ENCODE measurements at regions not wholly inside any gene's neighbourhood (a gene's known extent, or its start where the extent isn't known, plus 50 kb on each side); places are given as distances from the start of the nearest gene placed in this dataset.

DNA sequence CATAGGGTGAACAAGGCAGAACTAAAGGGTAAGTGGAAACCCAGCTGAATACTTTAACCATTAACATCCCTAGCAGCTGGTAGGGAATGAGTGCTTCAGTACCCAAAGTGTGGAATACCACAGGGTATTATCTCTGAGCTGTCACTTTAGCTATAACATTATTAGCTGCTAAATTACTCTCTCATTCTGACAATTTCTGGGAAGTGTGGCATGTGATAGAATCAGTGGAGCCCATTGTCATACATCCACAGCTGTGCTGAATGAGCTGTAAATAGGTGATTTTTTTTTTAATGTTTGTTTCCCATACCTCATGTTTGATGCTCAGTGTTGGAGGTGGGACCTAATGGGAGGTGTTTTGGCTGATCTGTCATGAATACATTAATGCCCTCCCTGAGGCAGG, 894.3 kb downstream of the DIPK2A start:
- no peak overlapping the region for H2AFZ ChIP-seq (ENCODE audit: insufficient read depth, low read depth, low read length, poor library complexity, severe bottlenecking)
- Mint-ChIP-seq H3K27me3 (ENCODE audit: low read depth in 3 of 3) (peaks cover 0 to 4% (median 0%) of the 10 kb centered on the region in 3 donors), H3K27ac (no peak overlapping the region), H3K9me3 (peaks cover 0 to 5% (median 0%) of the 10 kb centered on the region in 7 donors), H3K4me3 (no peak overlapping the region), H3K36me3 (no peaks in the 10 kb centered on the region), H3K4me1 (peaks cover 12% of the 10 kb centered on the region)
- H3K4me3 ChIP-seq (replicated peaks in 1 of 3; ENCODE audit: low read depth in 2 of 3, low read length in 3 of 3): no peak overlapping the region
- H3K4me2 ChIP-seq (replicated peaks; ENCODE audit: extremely low read depth, low read length, poor library complexity, severe bottlenecking): peak overlapping the region; percentile 14
- intact Hi-C loops (cut with micrococcal nuclease): no loop called here
- H3K9ac ChIP-seq (ENCODE audit: insufficient read depth, low read length, poor library complexity, severe bottlenecking): no peak overlapping the region
- no peak overlapping the region for H3K27ac ChIP-seq (ENCODE audit: low read depth in 1 of 2, low read length in 2 of 2)
- H3K27me3 ChIP-seq (ENCODE audit: control insufficient read depth in 2 of 2, insufficient read depth in 2 of 2, low read length in 2 of 2): no peaks in the 10 kb centered on the region
- no peak for DNase-seq
- no peaks in the 10 kb centered on the region for H3K79me2 ChIP-seq (ENCODE audit: insufficient read depth, low read length)
- H3K36me3 ChIP-seq (replicated peaks in 1 of 2; ENCODE audit: control insufficient read depth in 1 of 2, insufficient read depth in 2 of 2, low read length in 2 of 2): no peaks in the 10 kb centered on the region
- TF ChIP-seq, protein P1, sequence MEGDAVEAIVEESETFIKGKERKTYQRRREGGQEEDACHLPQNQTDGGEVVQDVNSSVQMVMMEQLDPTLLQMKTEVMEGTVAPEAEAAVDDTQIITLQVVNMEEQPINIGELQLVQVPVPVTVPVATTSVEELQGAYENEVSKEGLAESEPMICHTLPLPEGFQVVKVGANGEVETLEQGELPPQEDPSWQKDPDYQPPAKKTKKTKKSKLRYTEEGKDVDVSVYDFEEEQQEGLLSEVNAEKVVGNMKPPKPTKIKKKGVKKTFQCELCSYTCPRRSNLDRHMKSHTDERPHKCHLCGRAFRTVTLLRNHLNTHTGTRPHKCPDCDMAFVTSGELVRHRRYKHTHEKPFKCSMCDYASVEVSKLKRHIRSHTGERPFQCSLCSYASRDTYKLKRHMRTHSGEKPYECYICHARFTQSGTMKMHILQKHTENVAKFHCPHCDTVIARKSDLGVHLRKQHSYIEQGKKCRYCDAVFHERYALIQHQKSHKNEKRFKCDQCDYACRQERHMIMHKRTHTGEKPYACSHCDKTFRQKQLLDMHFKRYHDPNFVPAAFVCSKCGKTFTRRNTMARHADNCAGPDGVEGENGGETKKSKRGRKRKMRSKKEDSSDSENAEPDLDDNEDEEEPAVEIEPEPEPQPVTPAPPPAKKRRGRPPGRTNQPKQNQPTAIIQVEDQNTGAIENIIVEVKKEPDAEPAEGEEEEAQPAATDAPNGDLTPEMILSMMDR (IDR thresholded peaks at IDR 0.05): no peak
- H3K4me1 ChIP-seq (ENCODE audit: control insufficient read depth in 1 of 2, insufficient read depth in 2 of 2, low read length in 2 of 2): peaks cover 11 to 12% of the 10 kb centered on the region in 2 donors
- H4K20me1 ChIP-seq (ENCODE audit: insufficient read depth, low read length): no peaks in the 10 kb centered on the region
- H3K9me3 ChIP-seq (replicated peaks in 1 of 2; ENCODE audit: control insufficient read depth in 1 of 2, insufficient read depth in 1 of 2, low read length in 2 of 2): no peaks in the 10 kb centered on the region

DNA sequence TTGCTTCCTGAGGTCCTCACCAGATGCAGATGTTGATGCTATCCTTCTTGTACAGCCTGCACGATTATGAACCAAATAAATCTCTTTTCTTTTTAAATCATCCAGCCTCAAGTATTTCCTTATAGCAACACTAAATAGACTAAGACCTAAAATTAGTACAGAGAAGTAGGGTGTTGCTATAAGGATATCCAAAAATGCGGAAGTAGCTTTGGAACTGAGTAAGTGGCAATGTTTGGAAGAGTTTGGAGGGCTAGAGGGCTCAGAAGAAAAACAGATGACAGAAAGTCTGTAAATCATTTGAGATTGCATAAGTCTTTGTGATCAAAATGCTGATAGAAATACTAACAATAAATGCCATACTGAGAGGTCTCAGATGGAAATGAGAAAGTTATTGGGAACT, 894.9 kb downstream of the DIPK2A start:
- H3K4me3 Mint-ChIP-seq: peak overlapping the region in 1 of 2 donors; percentile 52
- no peaks in the 10 kb centered on the region for H3K27me3 ChIP-seq (ENCODE audit: control insufficient read depth in 2 of 2, insufficient read depth in 2 of 2, low read length in 2 of 2)
- peaks cover 12% of the 10 kb centered on the region for H3K4me1 Mint-ChIP-seq
- H3K9me3 ChIP-seq (replicated peaks in 1 of 2; ENCODE audit: control insufficient read depth in 1 of 2, insufficient read depth in 1 of 2, low read length in 2 of 2): no peaks in the 10 kb centered on the region
- WGBS (ENCODE audit: insufficient coverage): no CpG with 5 or more reads among the region's 2 CpGs
- TF ChIP-seq, protein P1 (IDR thresholded peaks at IDR 0.05): no peak
- H3K27ac Mint-ChIP-seq: no peak overlapping the region
- H4K20me1 ChIP-seq (ENCODE audit: insufficient read depth, low read length): no peaks in the 10 kb centered on the region
- H3K9ac ChIP-seq (ENCODE audit: insufficient read depth, low read length, poor library complexity, severe bottlenecking): no peak overlapping the region
- no peaks in the 10 kb centered on the region for H3K36me3 ChIP-seq (replicated peaks in 1 of 2; ENCODE audit: control insufficient read depth in 1 of 2, insufficient read depth in 2 of 2, low read length in 2 of 2)
- no peaks in the 10 kb centered on the region for H3K36me3 Mint-ChIP-seq
- peaks cover 11 to 12% of the 10 kb centered on the region in 2 donors for H3K4me1 ChIP-seq (ENCODE audit: control insufficient read depth in 1 of 2, insufficient read depth in 2 of 2, low read length in 2 of 2)
- peaks cover 0 to 5% (median 0%) of the 10 kb centered on the region in 7 donors for H3K9me3 Mint-ChIP-seq
- H2AFZ ChIP-seq (ENCODE audit: insufficient read depth, low read depth, low read length, poor library complexity, severe bottlenecking): no peak overlapping the region
- peaks cover 0 to 4% (median 0%) of the 10 kb centered on the region in 3 donors for H3K27me3 Mint-ChIP-seq (ENCODE audit: low read depth in 3 of 3)
- H3K4me3 ChIP-seq (replicated peaks in 1 of 3; ENCODE audit: low read depth in 2 of 3, low read length in 3 of 3): no peak overlapping the region
- peak overlapping the region; percentile 14 for H3K4me2 ChIP-seq (replicated peaks; ENCODE audit: extremely low read depth, low read length, poor library complexity, severe bottlenecking)
- no peaks in the 10 kb centered on the region for H3K79me2 ChIP-seq (ENCODE audit: insufficient read depth, low read length)
- intact Hi-C loops (cut with micrococcal nuclease): no loop called here
- H3K27ac ChIP-seq (ENCODE audit: low read depth in 1 of 2, low read length in 2 of 2): no peak overlapping the region
- peak; percentile 3 to 24 (median 3) for DNase-seq

Data from CD14-positive monocyte (primary cell).